Smooth muscle cell (in vitro differentiated cells): ENCODE measurements at regions not wholly inside any gene's neighbourhood (a gene's known extent, or its start where the extent isn't known, plus 50 kb on each side); places are given as distances from the start of the nearest gene placed in this dataset.

ENCODE experiments used
- DNase-seq: peaks from one replicate; lab custom pipeline; 2025; ENCODE audit not compliant: unreplicated experiment; lab: John Stamatoyannopoulos, UW
- H2AFZ ChIP-seq: fragments of 200-600 bp; sonication (generic); 2 replicates; pipeline ENCODE4 v1.6.0; 2016; ENCODE audit warnings: antibody characterized with exemption, low read depth, mild to moderate bottlenecking
- H3F3A ChIP-seq: fragments of 200-600 bp; sonication (generic); 2 replicates; pipeline ENCODE4 v1.6.0; 2017; ENCODE audit warnings: antibody characterized with exemption, low read depth
- H3K27ac ChIP-seq: fragments of 200-600 bp; sonication (generic); 2 replicates; pipeline ENCODE4 v1.5.1; 2016; ENCODE audit warnings: low read depth, mild to moderate bottlenecking
- H3K27me3 ChIP-seq: fragments of 200-600 bp; sonication (generic); 2 replicates; pipeline ENCODE4 v1.6.1; 2016; ENCODE audit warnings: low read depth, mild to moderate bottlenecking
- H3K36me3 ChIP-seq: fragments of 200-600 bp; sonication (generic); 2 replicates; pipeline ENCODE4 v1.5.1; 2016; ENCODE audit warnings: low read depth
- H3K4me1 ChIP-seq: fragments of 200-600 bp; sonication (generic); 2 replicates; pipeline ENCODE4 v1.5.1; 2016; ENCODE audit warnings: low read depth
- H3K4me2 ChIP-seq: fragments of 200-600 bp; sonication (generic); 2 replicates; pipeline ENCODE4 v1.6.0; 2016; ENCODE audit warnings: mild to moderate bottlenecking
- H3K4me3 ChIP-seq: fragments of 200-600 bp; sonication (generic); 2 replicates; pipeline ENCODE4 v1.5.1; 2016; ENCODE audit warnings: mild to moderate bottlenecking
- H3K79me2 ChIP-seq: fragments of 200-600 bp; sonication (generic); 2 replicates; pipeline ENCODE4 v1.6.0; 2016; ENCODE audit warnings: low read depth, mild to moderate bottlenecking
- H3K9ac ChIP-seq: fragments of 200-600 bp; sonication (generic); 2 replicates; pipeline ENCODE4 v1.6.0; 2016; ENCODE audit warnings: low read depth
- H3K9me3 ChIP-seq: fragments of 200-600 bp; sonication (generic); replicated peaks from 2 replicates; pipeline ENCODE4 v1.5.1; 2016; ENCODE audit warnings: low read depth
- H4K20me1 ChIP-seq: fragments of 200-600 bp; sonication (generic); 2 replicates; pipeline ENCODE4 v1.6.0; 2016; ENCODE audit warnings: low read depth
- WGBS: methylation state at CpG from one replicate; pipeline ENCODE4 v1.1.7; 2016; ENCODE audit warnings: low lambda C conversion rate; 5-methylcytosine and 5-hydroxymethylcytosine counted together
- TF ChIP-seq, protein P1 (sequence below): fragments of 200-600 bp; sonication (generic); IDR thresholded peaks from 2 replicates; pipeline ENCODE4 v1.5.1; 2017; ENCODE audit warnings: borderline replicate concordance, mild to moderate bottlenecking, antibody characterized with exemption; ENCODE audit not compliant: insufficient read depth, poor library complexity, severe bottlenecking

DNA sequence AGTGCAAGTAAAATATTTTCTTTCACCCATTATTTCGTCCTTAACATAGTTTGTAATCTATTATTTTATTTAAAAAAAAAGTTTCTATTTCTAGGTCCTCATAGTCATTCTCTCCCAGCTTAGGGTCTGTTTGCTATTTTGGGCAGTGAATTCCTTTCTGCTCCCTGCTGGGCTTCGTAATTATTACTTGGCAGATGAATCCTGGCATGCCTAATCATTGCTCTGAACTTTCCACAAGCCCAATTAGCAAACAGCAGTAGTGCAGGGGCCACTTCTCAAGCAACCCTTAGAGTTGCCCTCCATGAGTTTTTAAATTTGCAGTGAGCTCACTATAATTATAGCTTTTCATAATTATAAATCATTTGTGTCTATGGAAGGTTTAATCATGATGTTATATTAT, 1378.3 kb upstream of the SEL1L start:
- no peaks in the 10 kb centered on the region for H4K20me1 ChIP-seq
- no peaks in the 10 kb centered on the region for H3K36me3 ChIP-seq
- no peak overlapping the region for H3K9ac ChIP-seq
- H3K79me2 ChIP-seq, result no peaks in the 10 kb centered on the region
- no peaks in the 10 kb centered on the region for H3K27me3 ChIP-seq
- no peak overlapping the region for H2AFZ ChIP-seq
- peaks cover 8% of the 10 kb centered on the region for H3K4me1 ChIP-seq
- DNase-seq, result no peak
- 64% methylated on average over 2 of the region's 2 CpGs for WGBS
- H3F3A ChIP-seq, result no peaks in the 10 kb centered on the region
- H3K27ac ChIP-seq, result no peak overlapping the region
- no peaks in the 10 kb centered on the region for H3K9me3 ChIP-seq
- H3K4me3 ChIP-seq, result no peak overlapping the region
- TF ChIP-seq, protein P1, sequence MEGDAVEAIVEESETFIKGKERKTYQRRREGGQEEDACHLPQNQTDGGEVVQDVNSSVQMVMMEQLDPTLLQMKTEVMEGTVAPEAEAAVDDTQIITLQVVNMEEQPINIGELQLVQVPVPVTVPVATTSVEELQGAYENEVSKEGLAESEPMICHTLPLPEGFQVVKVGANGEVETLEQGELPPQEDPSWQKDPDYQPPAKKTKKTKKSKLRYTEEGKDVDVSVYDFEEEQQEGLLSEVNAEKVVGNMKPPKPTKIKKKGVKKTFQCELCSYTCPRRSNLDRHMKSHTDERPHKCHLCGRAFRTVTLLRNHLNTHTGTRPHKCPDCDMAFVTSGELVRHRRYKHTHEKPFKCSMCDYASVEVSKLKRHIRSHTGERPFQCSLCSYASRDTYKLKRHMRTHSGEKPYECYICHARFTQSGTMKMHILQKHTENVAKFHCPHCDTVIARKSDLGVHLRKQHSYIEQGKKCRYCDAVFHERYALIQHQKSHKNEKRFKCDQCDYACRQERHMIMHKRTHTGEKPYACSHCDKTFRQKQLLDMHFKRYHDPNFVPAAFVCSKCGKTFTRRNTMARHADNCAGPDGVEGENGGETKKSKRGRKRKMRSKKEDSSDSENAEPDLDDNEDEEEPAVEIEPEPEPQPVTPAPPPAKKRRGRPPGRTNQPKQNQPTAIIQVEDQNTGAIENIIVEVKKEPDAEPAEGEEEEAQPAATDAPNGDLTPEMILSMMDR, result no peak
- H3K4me2 ChIP-seq, result no peak overlapping the region

DNA sequence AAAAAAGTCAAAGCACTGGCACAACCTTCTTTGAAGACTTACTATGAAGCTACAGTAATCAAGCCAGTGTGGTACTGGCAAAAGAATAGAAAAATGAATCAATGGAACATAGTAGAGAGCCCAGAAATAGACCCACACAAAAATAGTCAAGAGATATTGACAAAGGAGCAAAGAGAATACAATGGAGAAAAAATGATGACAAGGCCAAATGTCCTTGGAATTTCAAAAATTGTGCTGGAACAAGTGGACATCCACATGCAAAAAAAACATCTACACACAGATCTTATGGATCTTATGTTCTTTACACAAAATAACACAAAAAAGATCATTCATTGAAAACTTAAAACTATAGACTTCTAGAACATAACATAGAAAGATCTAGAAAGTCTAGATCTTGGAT, 1379.7 kb upstream of the SEL1L start:
- no peak overlapping the region for H3K9ac ChIP-seq
- H3K79me2 ChIP-seq, result no peaks in the 10 kb centered on the region

DNA sequence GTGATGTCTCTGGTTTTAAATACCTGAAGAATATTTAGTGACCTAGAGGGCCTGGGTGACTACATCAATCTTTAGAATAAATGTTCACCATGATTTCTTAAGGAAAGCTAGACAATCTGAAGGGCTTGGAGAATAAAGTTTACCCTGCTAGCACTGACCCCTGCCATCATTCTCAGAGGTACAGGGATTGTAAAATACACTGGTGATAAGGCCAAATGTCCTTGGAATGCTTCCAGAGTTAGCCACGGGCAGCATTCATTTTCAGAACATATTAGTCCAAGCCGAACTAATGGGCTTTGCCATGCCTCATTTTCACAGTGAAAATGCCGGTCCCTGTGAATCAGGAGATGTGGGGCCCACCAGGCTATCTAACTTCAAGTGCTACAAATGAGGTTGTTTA, 1381.7 kb upstream of the SEL1L start:
- Histone ChIP-seq H3K36me3 (no peaks in the 10 kb centered on the region), H3K4me3 (no peak overlapping the region), H3K9ac (no peak overlapping the region), H3F3A (no peaks in the 10 kb centered on the region), H3K79me2 (no peaks in the 10 kb centered on the region), H3K27ac (no peak overlapping the region), H2AFZ (no peak overlapping the region), H3K27me3 (no peaks in the 10 kb centered on the region), H4K20me1 (no peaks in the 10 kb centered on the region), H3K9me3 (no peaks in the 10 kb centered on the region), H3K4me1 (peaks cover 8% of the 10 kb centered on the region), H3K4me2 (no peak overlapping the region)
- WGBS, result 84% methylated on average over 3 of the region's 3 CpGs
- DNase-seq, result no peak
- TF ChIP-seq, protein P1, result no peak

More for the DNA sequence above, 1379.7 kb upstream of the SEL1L start:
- no peaks in the 10 kb centered on the region for H3F3A ChIP-seq
- no peak for DNase-seq
- no peaks in the 10 kb centered on the region for H3K27me3 ChIP-seq
- H3K4me3 ChIP-seq, result no peak overlapping the region
- H3K9me3 ChIP-seq, result no peaks in the 10 kb centered on the region
- TF ChIP-seq, protein P1, result no peak
- H4K20me1 ChIP-seq, result no peaks in the 10 kb centered on the region
- H3K4me2 ChIP-seq, result no peak overlapping the region
- no peaks in the 10 kb centered on the region for H3K36me3 ChIP-seq
- H3K27ac ChIP-seq, result no peak overlapping the region
- H3K4me1 ChIP-seq, result peaks cover 8% of the 10 kb centered on the region
- no peak overlapping the region for H2AFZ ChIP-seq

DNA sequence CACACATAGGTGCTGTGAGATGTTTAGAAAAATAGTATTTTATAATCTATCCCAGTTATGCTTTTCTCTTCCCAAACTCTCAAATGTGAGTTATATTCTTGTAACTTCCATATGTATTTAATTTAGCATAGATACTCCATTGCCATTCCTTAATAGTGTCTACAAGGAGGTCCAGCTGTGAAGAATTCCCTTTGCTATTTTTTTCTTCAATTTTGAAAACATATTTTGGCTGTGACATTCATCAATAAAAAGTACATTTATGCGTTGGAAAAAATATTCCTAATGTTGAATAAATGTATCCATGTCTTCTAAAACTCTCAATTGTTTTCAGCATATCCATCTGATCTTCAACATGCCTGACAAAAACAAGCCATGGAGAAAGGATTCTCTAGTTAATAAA, 1402.0 kb upstream of the SEL1L start:
- TF ChIP-seq, protein P1, result no peak
- Histone ChIP-seq H3K4me2 (no peak overlapping the region), H3K9ac (no peak overlapping the region), H2AFZ (no peak overlapping the region), H3K4me3 (no peak overlapping the region), H3K79me2 (no peaks in the 10 kb centered on the region), H3K9me3 (no peaks in the 10 kb centered on the region), H3K27me3 (no peaks in the 10 kb centered on the region), H4K20me1 (no peaks in the 10 kb centered on the region), H3K27ac (no peak overlapping the region), H3K4me1 (no peaks in the 10 kb centered on the region), H3F3A (no peaks in the 10 kb centered on the region), H3K36me3 (no peaks in the 10 kb centered on the region)
- 37% methylated on average over 1 of the region's 1 CpG for WGBS
- DNase-seq, result no peak
